Cerebellar nuclear complex (tissue), 1 donor: ENCODE measurements at regions not wholly inside any gene's neighbourhood (a gene's known extent, or its start where the extent isn't known, plus 50 kb on each side); places are given as distances from the start of the nearest gene placed in this dataset.
"Not testable (repeated sequence)": the region's sequence is repeated elsewhere in the genome, so short reads cannot be mapped to it uniquely, and the experiment has no call there.

Experiments
- DNase-seq, 2 experiments: peaks; one replicate each; lab custom pipeline; 2025; lab: John Stamatoyannopoulos, UW

- no peak for DNase-seq
Observed at GRCh38 chr2:7094231-7094741, 177.1 kb downstream of the RNF144A start.

- DNase-seq: no peak
Observed at GRCh38 chr2:7096726-7097352, 179.6 kb downstream of the RNF144A start.

- DNase-seq: peak in 1 of 2 experiments; percentile 31
Observed at GRCh38 chr2:7097353-7097895, 180.2 kb downstream of the RNF144A start.

- no peak for DNase-seq
Observed at GRCh38 chr2:7098816-7099215, 181.6 kb downstream of the RNF144A start.

- DNase-seq: not testable (repeated sequence)
Observed at GRCh38 chr2:7099687-7100086, 182.5 kb downstream of the RNF144A start.

GRCh38 chr2:7102826-7103225, 185.6 kb downstream of the RNF144A start:
- no peak for DNase-seq

GRCh38 chr2:7108792-7109532, 191.8 kb downstream of the RNF144A start:
- DNase-seq: no peak

- no peak for DNase-seq
Observed at GRCh38 chr2:7109533-7109885, 192.3 kb downstream of the RNF144A start.

- DNase-seq: no peak
Observed at GRCh38 chr2:7111626-7112025, 194.4 kb downstream of the RNF144A start.

- DNase-seq: no peak
Observed at GRCh38 chr2:7115364-7115763, 198.2 kb downstream of the RNF144A start.

- no peak for DNase-seq
Observed at GRCh38 chr2:7115906-7116305, 198.7 kb downstream of the RNF144A start.

GRCh38 chr2:7116511-7116910, 199.3 kb downstream of the RNF144A start:
- peak in 1 of 2 experiments; percentile 31 for DNase-seq

GRCh38 chr2:7117076-7117475, 199.9 kb downstream of the RNF144A start:
- DNase-seq: no peak

GRCh38 chr2:7118606-7119131, 201.5 kb downstream of the RNF144A start:
- DNase-seq: no peak

- peak in 1 of 2 experiments; percentile 17 for DNase-seq
Observed at GRCh38 chr2:7119132-7119835, 202.1 kb downstream of the RNF144A start.

GRCh38 chr2:7121851-7122250, 204.6 kb downstream of the RNF144A start:
- no peak for DNase-seq

- no peak for DNase-seq
Observed at GRCh38 chr2:7127156-7127555, 209.9 kb downstream of the RNF144A start.

GRCh38 chr2:7127687-7128086, 210.5 kb downstream of the RNF144A start:
- DNase-seq: no peak

GRCh38 chr2:7131261-7131660, 214.0 kb downstream of the RNF144A start:
- DNase-seq: no peak

GRCh38 chr2:7132753-7133152, 215.5 kb downstream of the RNF144A start:
- DNase-seq: no peak

GRCh38 chr2:7133521-7133920, 216.3 kb downstream of the RNF144A start:
- DNase-seq: no peak

GRCh38 chr2:7140306-7140705, 223.1 kb downstream of the RNF144A start:
- DNase-seq: no peak
